HG02981 (cell line): ENCODE measurements at regions not wholly inside any gene's neighbourhood (a gene's known extent, or its start where the extent isn't known, plus 50 kb on each side); places are given as distances from the start of the nearest gene placed in this dataset.
"Not testable (repeated sequence)": the region's sequence is repeated elsewhere in the genome, so short reads cannot be mapped to it uniquely, and the experiment has no call there.

Experiments
- ATAC-seq: cut with Tn5 transposase; IDR thresholded peaks from one replicate; pipeline ENCODE4 v1.9.1; 2021; ENCODE audit warnings: mild to moderate bottlenecking, moderate library complexity; ENCODE audit not compliant: unreplicated experiment

GRCh38 chr15:79738143-79738542 is 158.7 kb downstream of the MTHFS start:
- no peak for ATAC-seq

- no peak for ATAC-seq
Measured at GRCh38 chr15:79740561-79740960, 156.3 kb downstream of the MTHFS start.

- no peak for ATAC-seq
Measured at GRCh38 chr15:79743032-79743431, 153.8 kb downstream of the MTHFS start.

- not testable (repeated sequence) for ATAC-seq
Measured at GRCh38 chr15:79744485-79744884, 152.3 kb downstream of the MTHFS start.

GRCh38 chr15:79756365-79756764 is 140.4 kb downstream of the MTHFS start:
- ATAC-seq = no peak

GRCh38 chr15:79765081-79765480 is 131.7 kb downstream of the MTHFS start:
- no peak for ATAC-seq

GRCh38 chr15:79769069-79769481 is 127.7 kb downstream of the MTHFS start:
- ATAC-seq = no peak

GRCh38 chr15:79769933-79770759 is 126.7 kb downstream of the MTHFS start:
- no peak for ATAC-seq

- no peak for ATAC-seq
Measured at GRCh38 chr15:79773128-79773527, 123.7 kb downstream of the MTHFS start.

GRCh38 chr15:79775821-79776220 is 121.0 kb downstream of the MTHFS start:
- ATAC-seq = no peak

GRCh38 chr15:79777916-79778315 is 118.9 kb downstream of the MTHFS start:
- no peak for ATAC-seq

- no peak for ATAC-seq
Measured at GRCh38 chr15:79778378-79778990, 118.3 kb downstream of the MTHFS start.

- ATAC-seq = no peak
Measured at GRCh38 chr15:79779746-79780145, 117.1 kb downstream of the MTHFS start.

GRCh38 chr15:79782307-79782706 is 114.5 kb downstream of the MTHFS start:
- not testable (repeated sequence) for ATAC-seq
